DOHH2 (cell line): ENCODE measurements at regions not wholly inside any gene's neighbourhood (a gene's known extent, or its start where the extent isn't known, plus 50 kb on each side); places are given as distances from the start of the nearest gene placed in this dataset.

Experiments used
- H3F3A ChIP-seq: fragments of 200-600 bp; sonication (generic), shearing (Covaris generic); 2 replicates; pipeline ENCODE4 v1.6.0; 2016; ENCODE audit warnings: antibody characterized with exemption, mild to moderate bottlenecking; ENCODE audit not compliant: control insufficient read depth, insufficient read depth
- H3K27ac ChIP-seq: fragments of 200-600 bp; sonication (generic); 2 replicates; pipeline ENCODE4 v1.5.1; 2014; ENCODE audit warnings: low read depth, mild to moderate bottlenecking, low read length, moderate library complexity
- H3K27me3 ChIP-seq: fragments of 200-600 bp; sonication (generic); 2 replicates; pipeline ENCODE4 v1.6.1; 2014; ENCODE audit warnings: mild to moderate bottlenecking, low read length, mixed read lengths; ENCODE audit not compliant: control insufficient read depth
- H3K36me3 ChIP-seq: fragments of 200-600 bp; sonication (generic); 2 replicates; pipeline ENCODE4 v1.6.1; 2014; ENCODE audit warnings: mild to moderate bottlenecking, low read length, moderate library complexity, mixed read lengths; ENCODE audit not compliant: control insufficient read depth
- H3K4me1 ChIP-seq: fragments of 200-600 bp; sonication (generic); 2 replicates; pipeline ENCODE4 v1.6.1; 2014; ENCODE audit warnings: mild to moderate bottlenecking, low read length, mixed read lengths; ENCODE audit not compliant: control insufficient read depth
- H3K4me2 ChIP-seq: fragments of 200-600 bp; sonication (generic); 2 replicates; pipeline ENCODE4 v1.6.0; 2014; ENCODE audit warnings: mild to moderate bottlenecking, low read length, moderate library complexity
- H3K4me3 ChIP-seq: fragments of 200-600 bp; sonication (generic); 2 replicates; pipeline ENCODE4 v1.5.1; 2014; ENCODE audit warnings: mild to moderate bottlenecking, low read length, mixed read lengths
- H3K79me2 ChIP-seq: fragments of 200-600 bp; sonication (generic); 2 replicates; pipeline ENCODE4 v1.6.1; 2014; ENCODE audit warnings: mild to moderate bottlenecking, low read length, mixed read lengths; ENCODE audit not compliant: control insufficient read depth
- H3K9me2 ChIP-seq: fragments of 200-600 bp; sonication (generic); replicated peaks from 2 replicates; pipeline ENCODE4 v1.6.1; 2014; ENCODE audit warnings: mild to moderate bottlenecking, low read length, mixed read lengths; ENCODE audit not compliant: control insufficient read depth
- H3K9me3 ChIP-seq: fragments of 200-600 bp; sonication (generic); 2 replicates; pipeline ENCODE4 v1.6.1; 2014; ENCODE audit warnings: antibody characterized with exemption, low read length, mixed read lengths; ENCODE audit not compliant: control insufficient read depth, insufficient read depth
- H4K20me1 ChIP-seq: fragments of 200-600 bp; sonication (generic); 2 replicates; pipeline ENCODE4 v1.6.0; 2014; ENCODE audit warnings: low read depth, mild to moderate bottlenecking, antibody characterized with exemption, low read length, moderate library complexity; ENCODE audit not compliant: control insufficient read depth, insufficient read depth
- EZH2phosphoT487 ChIP-seq: fragments of 200-600 bp; sonication (generic); IDR thresholded peaks from 2 replicates; pipeline ENCODE4 v1.6.1; 2017; ENCODE audit warnings: borderline replicate concordance, mild to moderate bottlenecking, antibody characterized with exemption, low read length, moderate library complexity, mixed read lengths
- TF ChIP-seq, protein P1 (sequence below): fragments of 200-600 bp; sonication (generic); IDR thresholded peaks from one replicate; pipeline ENCODE4 v1.5.1; 2014; ENCODE audit warnings: antibody characterized with exemption, mild to moderate bottlenecking, low read depth, low read length; ENCODE audit not compliant: poor library complexity, severe bottlenecking

DNA sequence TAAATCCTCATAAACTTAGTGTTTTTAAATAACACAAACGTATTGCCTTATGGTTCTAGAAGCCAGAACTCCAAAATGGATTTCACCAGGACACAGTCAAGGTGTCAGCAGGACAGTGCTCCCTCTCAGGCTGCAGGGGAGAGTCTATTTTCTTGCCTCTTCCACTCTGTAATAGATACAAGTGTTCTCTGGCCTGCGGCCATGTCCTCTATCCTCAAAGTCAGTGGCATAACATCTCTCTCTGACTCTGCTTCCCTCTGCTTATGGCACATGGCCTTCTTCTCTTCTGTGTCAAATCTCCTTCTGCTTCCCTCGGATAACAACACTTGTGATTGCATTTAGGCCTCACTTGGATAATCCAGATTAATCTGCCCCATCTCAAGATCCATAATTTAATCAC, 129.4 kb upstream of the OR13F1 start:
- Histone ChIP-seq H3K27ac (no peak overlapping the region), H4K20me1 (no peaks in the 10 kb centered on the region), H3K27me3 (no peaks in the 10 kb centered on the region), H3K36me3 (no peaks in the 10 kb centered on the region), H3K4me3 (no peak overlapping the region), H3K9me3 (no peaks in the 10 kb centered on the region), H3F3A (no peaks in the 10 kb centered on the region), H3K4me2 (no peak overlapping the region), H3K4me1 (no peaks in the 10 kb centered on the region), H3K79me2 (no peaks in the 10 kb centered on the region), H3K9me2 (no peaks in the 10 kb centered on the region)
- TF ChIP-seq EZH2phosphoT487: no peak
- TF ChIP-seq, protein P1, sequence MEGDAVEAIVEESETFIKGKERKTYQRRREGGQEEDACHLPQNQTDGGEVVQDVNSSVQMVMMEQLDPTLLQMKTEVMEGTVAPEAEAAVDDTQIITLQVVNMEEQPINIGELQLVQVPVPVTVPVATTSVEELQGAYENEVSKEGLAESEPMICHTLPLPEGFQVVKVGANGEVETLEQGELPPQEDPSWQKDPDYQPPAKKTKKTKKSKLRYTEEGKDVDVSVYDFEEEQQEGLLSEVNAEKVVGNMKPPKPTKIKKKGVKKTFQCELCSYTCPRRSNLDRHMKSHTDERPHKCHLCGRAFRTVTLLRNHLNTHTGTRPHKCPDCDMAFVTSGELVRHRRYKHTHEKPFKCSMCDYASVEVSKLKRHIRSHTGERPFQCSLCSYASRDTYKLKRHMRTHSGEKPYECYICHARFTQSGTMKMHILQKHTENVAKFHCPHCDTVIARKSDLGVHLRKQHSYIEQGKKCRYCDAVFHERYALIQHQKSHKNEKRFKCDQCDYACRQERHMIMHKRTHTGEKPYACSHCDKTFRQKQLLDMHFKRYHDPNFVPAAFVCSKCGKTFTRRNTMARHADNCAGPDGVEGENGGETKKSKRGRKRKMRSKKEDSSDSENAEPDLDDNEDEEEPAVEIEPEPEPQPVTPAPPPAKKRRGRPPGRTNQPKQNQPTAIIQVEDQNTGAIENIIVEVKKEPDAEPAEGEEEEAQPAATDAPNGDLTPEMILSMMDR: no peak

DNA sequence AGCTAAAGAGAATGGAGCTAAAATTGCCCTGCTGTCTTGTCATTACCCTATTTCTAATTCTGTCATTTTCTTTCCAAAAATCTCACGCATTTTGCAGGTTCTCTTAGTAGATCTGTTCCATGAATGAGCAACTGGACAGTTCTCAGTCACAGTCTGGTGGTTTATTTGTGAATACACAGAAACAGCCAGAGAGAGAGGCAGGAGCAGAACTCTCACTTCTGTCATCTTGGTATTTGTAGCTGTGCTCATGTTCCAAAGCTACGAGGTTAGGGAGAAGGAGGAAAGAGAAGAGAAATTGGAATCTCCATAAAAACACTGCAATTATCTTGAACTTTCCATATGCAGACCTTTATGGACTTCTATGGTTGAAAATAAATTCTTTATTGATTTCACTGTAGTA, 118.0 kb upstream of the OR13F1 start:
- H3K27me3 ChIP-seq: peaks cover 7% of the 10 kb centered on the region; the same call in 1 of the 2 replicates
- TF ChIP-seq, protein P1: no peak
- no peak for TF ChIP-seq EZH2phosphoT487
- no peak overlapping the region for H3K27ac ChIP-seq
- H4K20me1 ChIP-seq: no peaks in the 10 kb centered on the region
- H3K9me2 ChIP-seq: no peaks in the 10 kb centered on the region
- H3K9me3 ChIP-seq: no peaks in the 10 kb centered on the region
- H3K79me2 ChIP-seq: no peaks in the 10 kb centered on the region
- no peak overlapping the region for H3K4me3 ChIP-seq
- no peaks in the 10 kb centered on the region for H3K36me3 ChIP-seq
- H3F3A ChIP-seq: no peaks in the 10 kb centered on the region
- H3K4me2 ChIP-seq: no peak overlapping the region
- H3K4me1 ChIP-seq: no peaks in the 10 kb centered on the region

DNA sequence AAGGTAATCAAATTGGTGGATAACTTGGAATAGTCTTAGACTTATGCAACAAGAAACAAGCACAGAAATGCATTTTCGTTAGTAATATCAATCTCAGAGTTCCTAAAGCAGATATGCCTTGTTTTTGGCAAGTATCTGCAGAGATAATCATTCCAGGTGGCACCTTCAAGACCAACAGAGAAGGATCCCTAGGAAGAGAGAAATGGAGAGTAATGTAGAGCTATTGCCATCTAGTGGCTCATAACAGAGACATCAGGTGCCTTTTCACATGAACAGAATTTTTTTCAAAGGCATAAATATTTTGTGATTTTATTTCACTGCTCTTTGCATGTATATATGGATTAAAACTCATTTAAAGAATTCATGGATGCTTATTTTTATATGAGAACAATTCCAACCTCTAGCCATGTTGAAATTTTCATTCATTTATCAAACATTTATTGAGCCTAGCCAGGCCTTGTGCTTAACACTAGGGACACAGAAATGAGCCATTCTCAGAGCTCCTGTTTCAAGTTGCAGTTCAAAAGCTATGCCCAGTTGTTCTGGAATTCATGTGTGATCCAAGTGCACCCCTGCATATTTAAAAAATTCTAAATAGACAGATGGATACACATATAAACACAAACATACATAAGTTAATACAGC, 117.5 kb upstream of the OR13F1 start:
- Histone ChIP-seq H3F3A (no peaks in the 10 kb centered on the region), H3K79me2 (no peaks in the 10 kb centered on the region), H4K20me1 (no peaks in the 10 kb centered on the region), H3K36me3 (no peaks in the 10 kb centered on the region), H3K4me2 (no peak overlapping the region), H3K4me1 (no peaks in the 10 kb centered on the region), H3K9me2 (no peaks in the 10 kb centered on the region), H3K4me3 (no peak overlapping the region), H3K27me3 (peaks cover 7% of the 10 kb centered on the region; the same call in 1 of the 2 replicates), H3K9me3 (no peaks in the 10 kb centered on the region), H3K27ac (no peak overlapping the region)
- TF ChIP-seq, protein P1: peak; percentile 72
- no peak for TF ChIP-seq EZH2phosphoT487
